Uterus (tissue), 2 donors: ENCODE measurements at regions not wholly inside any gene's neighbourhood (a gene's known extent, or its start where the extent isn't known, plus 50 kb on each side); places are given as distances from the start of the nearest gene placed in this dataset.

Experiments
- CTCF ChIP-seq, 4 experiments: fragments of 200-600 bp in 2 of 4; fragments of 450-650 bp in 2 of 4; sonication (generic) in 2 of 4; IDR thresholded peaks; one replicate each; pipeline ENCODE4 v1.5.1; 2016 to 2019; ENCODE audit warnings: antibody characterized with exemption in 4 of 4, mild to moderate bottlenecking in 2 of 4, moderate library complexity in 1 of 4
- POLR2A ChIP-seq, 2 donors: fragments of 450-650 bp; IDR thresholded peaks; one replicate each; pipeline ENCODE4 v1.6.1; 2016; ENCODE audit warnings: antibody characterized with exemption in 2 of 2, mild to moderate bottlenecking in 1 of 2, moderate library complexity in 1 of 2

- TF ChIP-seq CTCF (IDR thresholded peaks at IDR 0.05) (no peak), POLR2A (IDR thresholded peaks at IDR 0.05) (no peak)
These were observed 55.5 kb upstream of the GRAMD1B start for GRCh38 chr11:123374622-123374968.
